AG04449 (cell line): ENCODE measurements at regions not wholly inside any gene's neighbourhood (a gene's known extent, or its start where the extent isn't known, plus 50 kb on each side); places are given as distances from the start of the nearest gene placed in this dataset.
"Not testable (repeated sequence)": the region's sequence is repeated elsewhere in the genome, so short reads cannot be mapped to it uniquely, and the experiment has no call there.

Source experiments
- CTCF ChIA-PET: fragments of 350-600 bp; formaldehyde crosslinking; extraction: SDS; loops from one replicate; lab custom pipeline; 2021; ENCODE audit warnings: antibody characterized with exemption; lab: Yijun Ruan, JAX
- POLR2A ChIA-PET: fragments of 400-600, 350-600 bp; formaldehyde crosslinking; extraction: SDS; loops from one replicate; lab custom pipeline; 2020; ENCODE audit warnings: antibody characterized with exemption, inconsistent platforms; lab: Yijun Ruan, JAX
- DNase-seq: peaks from one replicate; pipeline ENCODE4 v3.0.0-alpha.2; 2010; ENCODE audit warnings: low read depth, low spot score
- H3K4me3 ChIP-seq: 2 replicates; pipeline ENCODE4 v1.5.1; 2011; ENCODE audit warnings: low read depth, mild to moderate bottlenecking, control low read depth, low read length
- TF ChIP-seq, protein P1 (sequence below): IDR thresholded peaks from one replicate; pipeline ENCODE4 v1.5.1; 2011; ENCODE audit warnings: mild to moderate bottlenecking, moderate library complexity, low read length, control low read depth, inconsistent platforms; ENCODE audit not compliant: insufficient read depth; ENCODE audit errors: missing control alignments

DNA sequence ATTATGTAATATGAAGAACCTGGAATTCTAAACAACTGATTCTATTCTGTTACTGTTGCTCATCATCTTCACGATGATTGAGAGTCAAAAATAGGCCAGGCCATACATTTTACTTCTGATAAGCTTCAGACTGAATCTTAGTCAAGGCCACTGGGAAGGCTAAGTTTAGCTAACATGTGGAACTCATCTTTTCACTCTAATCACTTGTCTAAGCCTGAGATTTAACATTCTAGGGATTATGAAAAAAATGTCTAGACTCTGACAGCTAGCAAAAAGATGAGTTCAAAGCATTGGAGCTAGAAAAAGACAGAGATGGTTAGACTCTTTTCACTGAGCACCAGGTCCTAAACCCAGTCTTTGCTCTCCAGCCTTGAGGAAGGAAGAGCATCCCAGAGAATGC lies 656.2 kb upstream of the IGFBP7 start:
- CTCF ChIA-PET, result no interaction called here
- POLR2A ChIA-PET, result no interaction called here

GRCh38 chr4:57764856-57765255 lies 654.7 kb upstream of the IGFBP7 start:
- TF ChIP-seq, protein P1, sequence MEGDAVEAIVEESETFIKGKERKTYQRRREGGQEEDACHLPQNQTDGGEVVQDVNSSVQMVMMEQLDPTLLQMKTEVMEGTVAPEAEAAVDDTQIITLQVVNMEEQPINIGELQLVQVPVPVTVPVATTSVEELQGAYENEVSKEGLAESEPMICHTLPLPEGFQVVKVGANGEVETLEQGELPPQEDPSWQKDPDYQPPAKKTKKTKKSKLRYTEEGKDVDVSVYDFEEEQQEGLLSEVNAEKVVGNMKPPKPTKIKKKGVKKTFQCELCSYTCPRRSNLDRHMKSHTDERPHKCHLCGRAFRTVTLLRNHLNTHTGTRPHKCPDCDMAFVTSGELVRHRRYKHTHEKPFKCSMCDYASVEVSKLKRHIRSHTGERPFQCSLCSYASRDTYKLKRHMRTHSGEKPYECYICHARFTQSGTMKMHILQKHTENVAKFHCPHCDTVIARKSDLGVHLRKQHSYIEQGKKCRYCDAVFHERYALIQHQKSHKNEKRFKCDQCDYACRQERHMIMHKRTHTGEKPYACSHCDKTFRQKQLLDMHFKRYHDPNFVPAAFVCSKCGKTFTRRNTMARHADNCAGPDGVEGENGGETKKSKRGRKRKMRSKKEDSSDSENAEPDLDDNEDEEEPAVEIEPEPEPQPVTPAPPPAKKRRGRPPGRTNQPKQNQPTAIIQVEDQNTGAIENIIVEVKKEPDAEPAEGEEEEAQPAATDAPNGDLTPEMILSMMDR, result no peak
- DNase-seq, result no peak
- CTCF ChIA-PET, result no interaction called here
- POLR2A ChIA-PET, result no interaction called here
- H3K4me3 ChIP-seq, result no peak overlapping the region

More for the DNA sequence above, 656.2 kb upstream of the IGFBP7 start:
- no peak overlapping the region for H3K4me3 ChIP-seq
- TF ChIP-seq, protein P1, result no peak
- no peak for DNase-seq

DNA sequence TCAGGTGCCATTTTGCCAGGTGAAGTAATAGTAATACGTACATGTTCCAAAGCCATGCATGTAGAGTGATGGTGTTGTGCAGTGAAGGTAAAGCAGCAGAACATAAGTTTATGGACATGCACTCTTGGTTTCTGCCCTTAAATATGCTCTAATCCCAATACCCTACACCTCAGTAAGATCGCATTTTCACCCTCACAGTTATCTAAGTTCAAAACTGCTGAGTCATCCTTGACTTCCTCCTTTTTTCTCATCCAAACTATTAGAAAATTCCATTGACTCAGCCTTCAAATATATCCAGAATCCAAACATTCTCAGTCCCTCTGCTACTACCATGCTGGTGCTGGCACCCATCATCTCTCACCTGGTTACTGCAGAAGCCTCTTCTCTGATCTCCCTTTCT lies 652.9 kb upstream of the IGFBP7 start:
- ChIA-PET POLR2A (no interaction called here), CTCF (no interaction called here)
- no peak overlapping the region for H3K4me3 ChIP-seq
- TF ChIP-seq, protein P1, result no peak
- DNase-seq, result no peak

- DNase-seq, result no peak
- CTCF ChIA-PET, result no interaction called here
- no peak overlapping the region for H3K4me3 ChIP-seq
- POLR2A ChIA-PET, result no interaction called here
- TF ChIP-seq, protein P1, result no peak
Observed at GRCh38 chr4:57740625-57741190, 630.5 kb upstream of the IGFBP7 start.

DNA sequence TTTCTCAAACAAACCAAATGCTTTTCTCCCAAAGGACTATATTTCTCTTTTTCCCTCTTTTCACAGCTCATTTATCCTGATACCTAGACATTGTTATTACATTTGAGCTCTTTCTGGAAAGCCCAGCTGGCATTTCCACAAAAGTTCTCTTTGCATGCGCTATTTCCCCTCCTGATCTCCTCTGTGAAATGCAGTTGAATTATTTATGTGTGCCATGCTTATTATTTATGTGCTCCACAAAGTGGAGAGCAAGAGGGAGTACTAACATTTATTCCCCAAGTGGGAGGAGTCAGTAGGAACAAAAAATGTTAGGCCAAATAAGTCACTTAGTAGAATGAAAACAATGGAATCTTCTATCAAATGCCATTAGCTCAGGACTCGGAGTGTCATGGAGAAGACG lies 626.6 kb upstream of the IGFBP7 start:
- CTCF ChIA-PET, result no interaction called here
- POLR2A ChIA-PET, result no interaction called here
- no peak for DNase-seq
- H3K4me3 ChIP-seq, result no peak overlapping the region
- TF ChIP-seq, protein P1, result no peak

DNA sequence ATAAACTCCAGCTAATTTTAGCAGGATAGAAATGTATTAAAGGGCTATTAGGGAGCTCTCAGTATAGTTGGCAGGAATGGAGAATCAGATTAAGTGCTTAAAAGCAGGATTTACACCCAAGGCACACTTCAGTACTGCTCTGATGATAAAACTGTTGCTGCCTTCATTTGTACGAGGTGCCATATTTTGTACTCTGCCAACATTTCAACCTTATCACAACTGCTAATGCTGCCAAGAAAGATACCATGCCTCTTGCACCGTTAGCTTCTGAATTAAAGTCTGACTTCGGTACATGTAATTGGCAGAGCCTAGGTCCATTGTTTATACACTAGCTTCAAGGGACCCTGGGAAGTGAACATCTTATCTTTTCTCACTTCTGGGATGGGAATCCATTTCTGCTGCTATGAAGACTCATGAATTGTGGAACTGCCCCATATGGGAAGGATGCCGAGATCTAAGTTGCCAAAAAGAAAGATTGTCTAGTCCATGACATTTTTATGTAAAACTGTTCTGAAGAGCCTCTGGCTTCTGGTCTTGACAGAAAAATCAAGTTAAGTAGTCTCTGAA lies 624.0 kb upstream of the IGFBP7 start:
- ChIA-PET CTCF (no interaction called here), POLR2A (no interaction called here)
- TF ChIP-seq, protein P1, result no peak
- no peak overlapping the region for H3K4me3 ChIP-seq
- no peak for DNase-seq

GRCh38 chr4:57729775-57730570 lies 619.8 kb upstream of the IGFBP7 start:
- POLR2A ChIA-PET, DNase-seq, H3K4me3 ChIP-seq, CTCF ChIA-PET: not testable (repeated sequence)
